Motor neuron (in vitro differentiated cells): ENCODE measurements at regions not wholly inside any gene's neighbourhood (a gene's known extent, or its start where the extent isn't known, plus 50 kb on each side); places are given as distances from the start of the nearest gene placed in this dataset.
"Not testable (repeated sequence)": the region's sequence is repeated elsewhere in the genome, so short reads cannot be mapped to it uniquely, and the experiment has no call there.

Experiments used
- ATAC-seq, 8 experiments: fragments of 200-7000 bp; cut with Tn5 transposase; replicated peaks in 6 of 8; 2 replicates each; pipeline ENCODE4 v1.8.0; 2021; ENCODE audit warnings: mild to moderate bottlenecking in 8 of 8, moderate library complexity in 8 of 8
- H3K27ac ChIP-seq, 2 donors: fragments of 250-450 bp; sonication (Bioruptor Pico); 2 replicates each; pipeline ENCODE4 v1.9.0; 2021; ENCODE audit warnings: antibody characterized with exemption in 2 of 2, mild to moderate bottlenecking in 2 of 2, moderate library complexity in 1 of 2
- H3K4me1 ChIP-seq, 2 donors: fragments of 250-450 bp; sonication (Bioruptor Pico); replicated peaks in 1 of 2; 2 replicates each; pipeline ENCODE4 v1.6.1; 2021; ENCODE audit warnings: antibody characterized with exemption in 2 of 2, mild to moderate bottlenecking in 2 of 2, moderate library complexity in 1 of 2
- H3K4me3 ChIP-seq, 5 donors: fragments of 250-450 bp; sonication (Bioruptor Pico); 2 replicates each; pipeline ENCODE4 v1.9.0; 2021; ENCODE audit warnings: antibody characterized with exemption in 5 of 5, mild to moderate bottlenecking in 5 of 5, moderate library complexity in 4 of 5
- WGBS, 10 experiments: fragments of 450-650 bp; shearing (Covaris generic); methylation state at CpG; one replicate each; pipeline ENCODE4 v1.0.0; 2022; 5-methylcytosine and 5-hydroxymethylcytosine counted together
- in situ Hi-C, 9 experiments: fragments of 400-800 bp; cut with MboI; loops; one replicate each; pipeline ENCODE4 v1.15.0; 2021; ENCODE audit warnings: low sequenced_read_pairs in 9 of 9, low pct_unique_long_range_greater_than_20kb in 2 of 9; ENCODE audit not compliant: unreplicated experiment in 9 of 9

DNA sequence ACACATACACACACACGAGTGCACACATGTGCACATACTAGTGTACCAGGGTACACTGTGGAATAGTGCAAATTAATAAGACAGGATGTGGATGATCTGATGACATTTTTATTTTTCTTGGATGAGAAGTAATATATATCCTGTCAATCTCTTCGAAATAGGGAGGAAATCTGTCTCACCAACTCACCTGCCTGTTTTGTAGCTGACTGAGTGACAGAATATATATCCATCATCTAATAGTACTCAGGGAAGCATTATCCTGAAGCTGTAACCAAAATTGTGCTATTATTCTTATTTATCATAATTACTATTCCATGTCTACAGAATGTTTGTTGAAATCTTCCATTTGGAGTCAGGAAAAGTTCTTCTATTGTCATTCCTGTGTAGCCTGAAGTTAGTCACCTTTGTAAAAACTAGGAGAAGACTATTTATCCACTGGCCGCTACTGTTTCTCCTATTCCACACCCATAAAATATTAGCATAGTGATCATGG lies 888.0 kb downstream of the TRAM1L1 start:
- 15 to 93% (median 60%) methylated on average over 1 to 3 of the region's 3 CpGs for WGBS, 10 experiments
- no peak overlapping the region for H3K27ac ChIP-seq
- H3K4me3 ChIP-seq = no peak overlapping the region
- no peak for ATAC-seq
- in situ Hi-C loops = no loop called here
- no peaks in the 10 kb centered on the region for H3K4me1 ChIP-seq

DNA sequence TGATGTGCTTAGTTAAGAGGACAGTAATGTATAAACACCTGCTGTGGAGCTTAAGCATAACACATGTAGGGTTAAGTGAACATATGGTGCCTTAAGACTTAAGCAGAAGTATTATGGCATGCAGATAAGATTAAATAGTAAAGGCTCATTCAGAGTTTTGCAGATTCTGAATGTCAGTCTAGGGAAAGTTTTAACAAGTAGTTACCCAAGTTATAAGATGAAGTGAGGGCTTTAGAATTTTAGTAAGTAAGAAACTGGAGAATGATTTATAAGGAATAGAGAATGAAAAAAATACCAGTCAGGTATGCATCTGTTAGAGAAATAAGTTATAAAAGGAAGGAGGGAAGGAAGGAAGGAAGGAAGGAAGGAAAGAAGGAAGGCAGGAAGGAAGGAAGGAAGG lies 902.1 kb downstream of the TRAM1L1 start:
- H3K4me1 ChIP-seq = peaks cover 0 to 4% of the 10 kb centered on the region in 2 donors
- H3K4me3 ChIP-seq = no peak overlapping the region
- in situ Hi-C loops = no loop called here
- no peak overlapping the region for H3K27ac ChIP-seq
- no peak for ATAC-seq

DNA sequence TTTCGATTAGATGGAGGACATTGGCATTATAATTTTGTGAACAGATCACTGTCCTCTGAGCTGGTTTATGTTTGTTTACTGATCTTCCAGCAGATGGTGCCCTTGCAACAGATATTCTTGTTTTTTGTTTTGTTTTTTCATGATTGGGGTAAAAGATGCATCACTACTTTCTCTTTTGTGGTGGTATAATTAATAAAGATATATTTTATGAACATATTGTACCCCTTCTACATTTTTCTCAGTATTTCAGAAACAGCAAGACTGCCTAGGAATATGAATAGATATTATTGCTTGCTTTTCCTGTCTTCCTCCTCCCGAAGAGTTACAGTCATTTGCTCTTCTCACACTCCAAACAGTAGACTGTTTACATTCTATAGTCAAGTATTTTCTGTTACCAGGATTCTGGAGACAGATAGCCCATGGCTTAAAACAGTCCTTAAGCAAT lies 905.2 kb downstream of the TRAM1L1 start:
- peak in 4 of 8 experiments; percentile 14 to 76 (median 44) for ATAC-seq
- Histone ChIP-seq H3K4me1 (peaks cover 0 to 4% of the 10 kb centered on the region in 2 donors), H3K27ac (no peak overlapping the region), H3K4me3 (no peak overlapping the region)
- 0 to 44% (median 23%) methylated on average over 1 to 2 of the region's 2 CpGs for WGBS, 10 experiments
- in situ Hi-C loops = no loop called here

DNA sequence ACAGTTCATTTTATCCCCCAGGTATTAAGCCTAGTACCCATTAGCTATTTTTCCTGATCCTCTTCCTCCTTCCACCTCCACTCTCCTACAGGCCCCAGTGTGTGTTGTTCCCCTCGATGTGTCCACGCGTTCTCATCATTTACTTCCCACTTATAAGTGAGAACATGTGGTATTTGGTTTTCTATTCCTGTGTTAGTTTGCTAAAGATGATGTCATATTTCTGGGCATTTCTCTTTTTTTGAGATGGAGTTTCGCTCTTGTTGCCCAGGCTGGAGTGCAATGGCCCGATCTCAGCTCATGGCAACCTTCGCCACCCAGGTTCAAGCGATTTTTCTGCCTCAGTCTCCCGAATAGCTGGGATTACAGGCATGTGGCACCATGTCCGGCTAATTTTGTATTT lies 934.0 kb downstream of the TRAM1L1 start:
- ATAC-seq, H3K4me3 ChIP-seq, H3K4me1 ChIP-seq, H3K27ac ChIP-seq, in situ Hi-C loops: not testable (repeated sequence)
- WGBS, 10 experiments = 10 to 100% (median 90%) methylated on average over 3 to 7 of the region's 9 CpGs; no CpG with 5 or more reads in 1 of the 10 experiments

DNA sequence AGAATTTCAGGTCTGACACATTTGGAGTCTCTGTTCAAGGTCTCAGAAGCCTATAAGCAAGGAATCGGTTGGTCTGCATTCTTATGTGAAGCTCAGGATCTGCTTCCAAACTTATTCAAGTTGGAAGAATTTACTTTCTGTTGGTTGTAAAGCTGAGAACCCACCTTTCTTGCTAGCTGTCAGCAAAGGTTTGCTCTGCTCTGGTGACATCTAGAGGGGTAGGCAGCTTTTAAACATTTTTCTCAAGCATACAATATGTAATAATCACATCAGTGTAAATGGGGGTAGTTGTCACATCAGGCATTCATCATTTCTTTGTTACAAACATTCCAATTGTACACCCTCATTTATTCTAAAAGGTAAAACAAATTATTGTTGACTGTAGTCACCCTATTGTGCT lies 935.2 kb downstream of the TRAM1L1 start:
- H3K4me1 ChIP-seq = no peaks in the 10 kb centered on the region
- ATAC-seq = no peak
- in situ Hi-C loops = no loop called here
- H3K4me3 ChIP-seq = no peak overlapping the region
- WGBS, 10 experiments = 0 to 100% (median 70%) methylated on average over 1 of the region's 1 CpG; no CpG with 5 or more reads in 4 of the 10 experiments
- no peak overlapping the region for H3K27ac ChIP-seq

DNA sequence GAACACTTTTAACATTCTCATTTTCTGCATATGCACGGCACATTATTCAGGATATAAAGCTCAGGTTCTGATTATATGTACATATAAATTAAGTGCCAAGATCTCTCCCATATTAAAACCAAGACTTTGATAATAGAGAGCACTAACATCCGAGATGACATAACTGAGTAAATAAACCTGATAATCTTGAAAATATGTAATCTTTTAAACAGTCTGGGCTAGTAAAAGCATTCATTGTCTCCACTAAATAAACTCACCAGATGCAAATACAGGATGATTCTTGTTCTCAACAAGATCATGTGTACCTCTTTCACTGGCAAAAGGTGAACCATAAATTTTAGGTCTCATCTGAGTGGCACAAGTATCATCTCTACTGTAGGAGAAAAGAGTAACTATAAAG lies 942.2 kb downstream of the TRAM1L1 start:
- ATAC-seq = peak in 1 of 8 experiments; percentile 69
- Histone ChIP-seq H3K4me1 (no peaks in the 10 kb centered on the region), H3K27ac (no peak overlapping the region), H3K4me3 (no peak overlapping the region)
- in situ Hi-C loops = no loop called here
- WGBS, 10 experiments = 0 to 100% (median 83%) methylated on average over 1 to 2 of the region's 2 CpGs; no CpG with 5 or more reads in 1 of the 10 experiments

DNA sequence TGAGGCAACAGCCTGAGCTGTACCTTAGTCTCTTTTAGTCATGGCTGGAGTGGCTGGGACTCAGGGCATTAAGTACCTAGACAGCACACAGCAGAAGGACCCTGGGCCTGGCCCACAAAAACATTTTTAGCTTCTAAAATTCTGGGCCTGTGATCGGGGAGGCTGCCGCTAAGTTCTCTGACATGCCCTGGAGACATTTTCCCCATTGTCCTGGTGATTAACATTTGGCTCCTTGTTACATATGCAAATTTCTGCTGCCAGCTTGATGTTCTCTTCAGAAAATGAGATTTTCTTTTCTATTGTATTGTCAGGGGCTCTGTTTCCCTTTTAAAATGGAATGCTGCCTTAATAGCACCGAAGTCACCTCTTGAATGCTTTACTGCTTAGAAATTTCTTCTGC lies 952.4 kb downstream of the TRAM1L1 start:
- Histone ChIP-seq H3K4me1 (no peaks in the 10 kb centered on the region), H3K27ac (no peak overlapping the region), H3K4me3 (no peak overlapping the region)
- in situ Hi-C loops = no loop called here
- no peak for ATAC-seq
- 37 to 100% (median 57%) methylated on average over 1 to 3 of the region's 3 CpGs; no CpG with 5 or more reads in 1 of the 10 experiments for WGBS, 10 experiments

DNA sequence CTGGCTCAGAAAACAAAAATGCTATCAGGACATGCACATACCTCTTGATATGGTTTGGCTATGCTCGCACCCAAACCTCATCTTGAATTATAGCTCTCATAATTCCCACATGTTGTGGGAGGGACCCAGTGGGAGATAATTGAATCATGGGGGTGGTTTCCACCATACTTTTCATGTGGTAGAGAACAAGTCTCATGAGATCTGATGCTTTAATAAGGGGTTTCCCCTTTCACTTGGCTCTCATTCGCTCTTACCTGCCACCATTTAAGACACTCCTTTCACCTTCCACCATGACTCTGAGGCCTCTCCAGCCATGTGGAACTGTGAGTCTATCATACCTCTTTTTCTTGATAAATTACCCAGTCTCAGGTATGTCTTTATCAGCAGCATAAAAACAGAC lies 958.6 kb downstream of the TRAM1L1 start:
- H3K27ac ChIP-seq = no peak overlapping the region
- no peak overlapping the region for H3K4me3 ChIP-seq
- WGBS, 10 experiments = 0 to 100% (median 85%) methylated on average over 1 to 2 of the region's 2 CpGs; no CpG with 5 or more reads in 3 of the 10 experiments
- in situ Hi-C loops = no loop called here
- ATAC-seq = no peak
- H3K4me1 ChIP-seq = no peaks in the 10 kb centered on the region

DNA sequence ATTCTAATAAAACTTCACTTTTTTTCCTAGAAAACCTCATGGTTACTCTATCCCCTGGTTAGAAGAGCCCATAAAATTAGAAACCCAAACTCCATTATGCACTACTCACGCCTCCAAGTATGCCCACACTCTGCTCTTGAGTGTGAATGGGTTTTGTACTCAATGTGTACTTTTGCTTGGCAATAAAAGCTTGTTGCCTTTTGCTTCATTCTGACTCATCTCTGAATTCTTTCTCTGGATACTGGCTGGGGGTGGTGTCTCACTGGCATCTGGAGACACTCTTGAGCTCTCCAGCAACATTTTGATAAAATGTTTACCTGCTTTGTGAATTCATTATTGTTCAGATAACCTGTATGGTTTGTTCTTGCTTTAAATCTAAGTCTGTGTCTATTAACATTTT lies 963.3 kb downstream of the TRAM1L1 start:
- ATAC-seq = peak in 5 of 8 experiments; percentile 31 to 93 (median 45)
- WGBS, 10 experiments = 0 to 100% (median 30%) methylated on average over 1 of the region's 1 CpG; no CpG with 5 or more reads in 5 of the 10 experiments
- H3K4me1 ChIP-seq = no peaks in the 10 kb centered on the region
- H3K4me3 ChIP-seq = no peak overlapping the region
- no peak overlapping the region for H3K27ac ChIP-seq
- in situ Hi-C loops = no loop called here

DNA sequence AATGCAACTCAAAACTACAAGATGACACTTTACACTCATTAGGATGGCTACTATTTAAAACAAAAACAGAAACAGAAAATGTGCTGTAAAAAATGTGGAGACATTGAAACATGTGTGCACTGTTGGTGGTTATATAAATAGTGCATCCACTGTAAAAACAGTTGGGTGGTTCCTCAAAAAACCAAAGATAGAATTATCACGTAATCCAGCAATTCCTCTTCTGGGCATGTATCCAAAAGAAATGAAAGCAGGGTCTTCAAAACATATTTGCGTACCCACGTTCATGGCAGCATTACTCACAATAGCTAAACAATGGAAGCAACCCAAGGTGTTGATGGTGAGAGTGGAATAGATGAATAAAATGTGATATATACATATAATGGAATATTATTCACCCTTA lies 967.2 kb downstream of the TRAM1L1 start:
- in situ Hi-C loops = no loop called here

DNA sequence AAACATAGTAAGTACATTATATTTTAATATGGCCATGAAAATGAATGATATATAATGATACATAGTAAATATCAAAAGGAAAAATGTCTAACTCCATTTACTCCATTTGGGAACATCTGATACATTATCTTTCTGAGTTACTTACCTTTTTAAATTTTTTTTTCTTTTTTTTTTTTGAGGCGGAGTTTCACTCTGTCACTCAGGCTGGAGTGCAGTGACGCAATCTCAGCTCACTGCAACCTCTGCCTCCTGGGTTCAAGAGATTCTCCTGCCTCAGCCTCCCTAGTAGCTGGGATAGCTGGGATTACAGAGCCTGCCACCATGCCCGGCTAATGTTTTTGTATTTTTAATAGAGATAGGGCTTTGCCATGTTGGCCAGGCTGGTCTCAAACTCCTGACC lies 972.5 kb downstream of the TRAM1L1 start:
- in situ Hi-C loops, ATAC-seq, H3K27ac ChIP-seq, H3K4me1 ChIP-seq, H3K4me3 ChIP-seq: not testable (repeated sequence)
- 36 to 100% (median 92%) methylated on average over 1 to 3 of the region's 3 CpGs; no CpG with 5 or more reads in 1 of the 10 experiments for WGBS, 10 experiments

More for the DNA sequence above, 967.2 kb downstream of the TRAM1L1 start:
- Histone ChIP-seq H3K4me3 (no peak overlapping the region), H3K27ac (no peak overlapping the region), H3K4me1 (no peaks in the 10 kb centered on the region)
- WGBS, 10 experiments = 8 to 100% (median 81%) methylated on average over 2 to 3 of the region's 3 CpGs; no CpG with 5 or more reads in 1 of the 10 experiments
- ATAC-seq = peak in 1 of 8 experiments; percentile 28

DNA sequence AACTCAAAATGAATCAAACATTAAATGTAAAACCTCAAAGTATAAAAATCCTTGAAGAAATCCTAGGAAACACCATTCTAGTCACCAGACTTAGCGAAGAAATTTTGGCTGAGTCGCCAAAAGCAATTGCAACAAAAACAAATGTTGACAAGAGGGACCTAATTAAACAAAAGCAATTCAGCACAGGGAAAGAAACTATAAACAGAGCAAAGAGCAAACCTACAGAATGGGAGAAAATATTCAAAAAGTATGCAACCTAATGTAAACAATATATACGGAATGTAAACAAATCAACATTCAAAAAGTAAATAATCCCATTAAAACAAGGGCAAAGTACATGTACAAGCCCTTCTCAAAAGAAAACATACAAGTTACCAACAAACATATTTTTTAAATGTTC lies 974.7 kb downstream of the TRAM1L1 start:
- ATAC-seq = no peak
- 38 to 100% (median 83%) methylated on average over 2 to 3 of the region's 3 CpGs for WGBS, 10 experiments
- no peak overlapping the region for H3K27ac ChIP-seq
- in situ Hi-C loops = no loop called here
- H3K4me1 ChIP-seq = no peaks in the 10 kb centered on the region
- H3K4me3 ChIP-seq = no peak overlapping the region

DNA sequence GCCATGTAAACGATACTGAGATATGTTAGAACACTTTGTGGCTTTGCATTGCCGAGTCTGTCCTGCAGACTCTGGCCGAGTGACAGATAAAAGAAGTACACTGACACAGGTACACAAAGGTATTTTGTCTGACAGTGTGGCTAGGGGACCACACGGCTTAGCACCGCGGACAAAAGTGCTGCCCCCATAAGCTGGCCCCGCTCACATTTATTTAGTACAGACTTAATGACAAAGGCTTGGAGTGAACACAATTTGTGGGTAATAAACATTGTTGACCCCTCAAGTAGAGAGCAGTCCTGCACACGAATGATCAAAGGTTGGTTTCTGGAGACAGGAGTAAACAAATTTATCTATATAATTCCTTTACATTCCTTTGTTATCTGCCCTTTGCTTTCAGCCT lies 976.8 kb downstream of the TRAM1L1 start:
- WGBS, 10 experiments = 33 to 96% (median 87%) methylated on average over 2 to 8 of the region's 8 CpGs; no CpG with 5 or more reads in 1 of the 10 experiments

DNA sequence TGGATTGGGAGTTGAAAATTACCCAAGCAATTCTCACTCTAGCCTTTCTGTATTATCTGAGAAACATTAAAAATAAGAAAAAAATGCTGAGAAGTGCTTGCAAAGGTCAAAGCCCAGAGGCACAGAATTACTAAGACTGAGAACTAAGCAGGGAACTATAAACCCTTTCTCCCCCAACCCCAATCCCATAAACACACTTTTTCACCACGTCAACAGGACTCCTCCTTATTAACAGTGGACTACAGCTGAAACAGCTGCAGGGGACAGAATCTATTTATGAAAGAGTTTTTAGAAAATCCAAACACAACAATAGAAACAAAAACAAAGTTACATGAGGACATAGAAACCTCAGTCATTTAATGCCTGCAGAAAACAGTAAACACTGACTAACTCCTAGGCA lies 984.1 kb downstream of the TRAM1L1 start:
- no peak overlapping the region for H3K27ac ChIP-seq
- H3K4me3 ChIP-seq = no peak overlapping the region
- ATAC-seq = no peak
- no peaks in the 10 kb centered on the region for H3K4me1 ChIP-seq
- WGBS, 10 experiments = 13 to 100% (median 80%) methylated on average over 1 of the region's 1 CpG; no CpG with 5 or more reads in 3 of the 10 experiments
- in situ Hi-C loops = no loop called here

More for the DNA sequence above, 976.8 kb downstream of the TRAM1L1 start:
- Histone ChIP-seq H3K4me3 (no peak overlapping the region), H3K4me1 (no peaks in the 10 kb centered on the region), H3K27ac (no peak overlapping the region)
- no peak for ATAC-seq
- in situ Hi-C loops = no loop called here
